Ovary (tissue), 7 donors: ENCODE measurements at regions not wholly inside any gene's neighbourhood (a gene's known extent, or its start where the extent isn't known, plus 50 kb on each side); places are given as distances from the start of the nearest gene placed in this dataset.

Source experiments
- DNase-seq, 5 donors: peaks; one replicate each; pipeline ENCODE4 v3.0.0-alpha.2; 2019 to 2020
- H3K27ac ChIP-seq, 2 donors: fragments of 200-600 bp; one replicate each; pipeline versions ENCODE4 v1.5.1 to v1.8.0; 2019 to 2022
- H3K27me3 ChIP-seq: fragments of 200-600 bp; one replicate; pipeline ENCODE4 v1.8.0; 2022
- H3K36me3 ChIP-seq: fragments of 200-600 bp; sonication (generic); one replicate; pipeline ENCODE4 v1.5.1; 2019
- H3K4me1 ChIP-seq: one replicate; pipeline ENCODE4 v1.8.1; 2013; ENCODE audit warnings: mild to moderate bottlenecking, moderate library complexity; ENCODE audit not compliant: insufficient read depth
- H3K4me3 ChIP-seq: fragments of 200-600 bp; sonication (generic); one replicate; pipeline ENCODE4 v1.5.1; 2017
- H3K9me3 ChIP-seq, 2 donors: fragments of 200-600 bp in 1 of 2; sonication (generic) in 1 of 2; one replicate each; pipeline versions ENCODE4 v1.5.1 to v1.8.1; 2013 to 2019; ENCODE audit warnings: mild to moderate bottlenecking in 1 of 2, moderate library complexity in 1 of 2
- CTCF ChIP-seq, 3 donors: fragments of 450-650 bp in 2 of 3; fragments of 200-600 bp in 1 of 3; IDR thresholded peaks; one replicate each; pipeline versions ENCODE4 v1.5.1 to v1.8.0; 2016 to 2022; ENCODE audit warnings: antibody characterized with exemption in 3 of 3, mild to moderate bottlenecking in 1 of 3
- EP300 ChIP-seq: sonication (generic); formaldehyde crosslinking; IDR thresholded peaks from one replicate; pipeline ENCODE4 v1.6.1; 2017; ENCODE audit warnings: antibody characterized with exemption
- POLR2A ChIP-seq: fragments of 450-650 bp; IDR thresholded peaks from one replicate; pipeline ENCODE4 v1.6.1; 2017; ENCODE audit warnings: antibody characterized with exemption, mild to moderate bottlenecking, moderate library complexity
- WGBS, 3 donors: extraction: QIAGEN DNeasy Blood & Tissue Kit in 1 of 3; methylation state at CpG; one replicate each; pipeline versions ENCODE4 v1.1.5 to v1.1.7; 2013 to 2017; 5-methylcytosine and 5-hydroxymethylcytosine counted together
- intact Hi-C, 4 donors: fragments of 100-400 bp; cut with DNase I; formaldehyde crosslinking; loops; one replicate each; pipeline versions ENCODE4 v1.11.0 to v1.15.1; 2022 to 2023
- donor health status: DM: no; HTN: no; CAD: no; lungs with moderate emphysema.
- donor health status: DM: no; HTN: no; CAD: no.
- donor health status: Bipolar disorder and iron deficiency.
- donor health status: DM: no; HTN: no; CAD: no.
- donor health status: DM: yes; HTN: yes; CAD: no.

GRCh38 chr5:163794993-163795392 lies 289.6 kb downstream of the MAT2B start:
- Histone ChIP-seq H3K9me3 (no peaks in the 10 kb centered on the region), H3K4me1 (no peaks in the 10 kb centered on the region), H3K36me3 (no peaks in the 10 kb centered on the region), H3K27me3 (no peaks in the 10 kb centered on the region), H3K4me3 (no peak overlapping the region), H3K27ac (no peak overlapping the region)
- 88 to 93% (median 92%) methylated on average over 2 of the region's 2 CpGs for WGBS, 3 donors
- intact Hi-C loops: no loop called here
- no peak for DNase-seq
- TF ChIP-seq EP300: no peak
- TF ChIP-seq CTCF (IDR thresholded peaks at IDR 0.05): no peak
- no peak for TF ChIP-seq POLR2A

GRCh38 chr5:163807781-163808180 lies 302.4 kb downstream of the MAT2B start:
- no peaks in the 10 kb centered on the region for H3K9me3 ChIP-seq
- no peak for DNase-seq
- WGBS, 3 donors: 32 to 57% (median 54%) methylated on average over 2 of the region's 2 CpGs
- H3K36me3 ChIP-seq: no peaks in the 10 kb centered on the region
- no peak overlapping the region for H3K27ac ChIP-seq
- no peak for TF ChIP-seq EP300
- TF ChIP-seq POLR2A: no peak
- H3K27me3 ChIP-seq: no peaks in the 10 kb centered on the region
- intact Hi-C loops: no loop called here
- H3K4me3 ChIP-seq: no peak overlapping the region
- H3K4me1 ChIP-seq: no peaks in the 10 kb centered on the region

- no peaks in the 10 kb centered on the region for H3K4me1 ChIP-seq
- H3K4me3 ChIP-seq: no peak overlapping the region
- no peaks in the 10 kb centered on the region for H3K9me3 ChIP-seq
- no peak overlapping the region for H3K27ac ChIP-seq
- 49 to 64% (median 61%) methylated on average over 5 of the region's 5 CpGs for WGBS, 3 donors
- no peak for DNase-seq
- intact Hi-C loops: no loop called here
- TF ChIP-seq EP300: no peak
- no peak for TF ChIP-seq POLR2A
- TF ChIP-seq CTCF (IDR thresholded peaks at IDR 0.05): no peak
- H3K27me3 ChIP-seq: no peaks in the 10 kb centered on the region
- H3K36me3 ChIP-seq: no peaks in the 10 kb centered on the region
Observed at GRCh38 chr5:163809473-163809872, 304.1 kb downstream of the MAT2B start.

GRCh38 chr5:163813900-163814299 lies 308.5 kb downstream of the MAT2B start:
- WGBS, 3 donors: 69 to 78% (median 73%) methylated on average over 5 of the region's 5 CpGs
- TF ChIP-seq CTCF (IDR thresholded peaks at IDR 0.05): no peak
- TF ChIP-seq EP300: no peak
- no peak for TF ChIP-seq POLR2A
- intact Hi-C loops: no loop called here

GRCh38 chr5:163815240-163815791 lies 309.9 kb downstream of the MAT2B start:
- Histone ChIP-seq H3K27me3 (no peaks in the 10 kb centered on the region), H3K27ac (no peak overlapping the region), H3K4me3 (no peak overlapping the region), H3K9me3 (no peaks in the 10 kb centered on the region), H3K36me3 (no peaks in the 10 kb centered on the region), H3K4me1 (no peaks in the 10 kb centered on the region)
- DNase-seq: no peak
- intact Hi-C loops: no loop called here
- TF ChIP-seq POLR2A (no peak), EP300 (no peak), CTCF (IDR thresholded peaks at IDR 0.05) (no peak)

More at GRCh38 chr5:163813900-163814299, 308.5 kb downstream of the MAT2B start:
- no peaks in the 10 kb centered on the region for H3K4me1 ChIP-seq
- no peak overlapping the region for H3K4me3 ChIP-seq
- H3K27me3 ChIP-seq: no peaks in the 10 kb centered on the region
- H3K36me3 ChIP-seq: no peaks in the 10 kb centered on the region
- H3K9me3 ChIP-seq: no peaks in the 10 kb centered on the region
- no peak for DNase-seq
- no peak overlapping the region for H3K27ac ChIP-seq
